Brain microvascular endothelial cell (primary cell): ENCODE measurements at regions not wholly inside any gene's neighbourhood (a gene's known extent, or its start where the extent isn't known, plus 50 kb on each side); places are given as distances from the start of the nearest gene placed in this dataset.

Source experiments
- DNase-seq: peaks from one replicate; pipeline ENCODE4 v3.0.0-alpha.2; 2020
- H3K27ac ChIP-seq: fragments of 250-450 bp; sonication (Bioruptor Pico); 2 replicates; pipeline ENCODE4 v1.5.1; 2020; ENCODE audit warnings: mild to moderate bottlenecking, moderate library complexity
- H3K27me3 ChIP-seq: fragments of 250-450 bp; sonication (Bioruptor Pico); replicated peaks from 2 replicates; pipeline ENCODE4 v1.5.1; 2020; ENCODE audit warnings: mild to moderate bottlenecking
- H3K36me3 ChIP-seq: fragments of 250-450 bp; sonication (Bioruptor Pico); replicated peaks from 2 replicates; pipeline ENCODE4 v1.5.1; 2020; ENCODE audit warnings: mild to moderate bottlenecking
- H3K4me3 ChIP-seq: 2 replicates; pipeline ENCODE4 v1.5.1; 2011; ENCODE audit warnings: low read depth, mild to moderate bottlenecking, control low read depth, low read length, moderate library complexity
- in situ Hi-C: cut with HindIII; loops from 2 replicates; pipeline ENCODE4 v1.10.0; 2017; ENCODE audit warnings: low sequenced_read_pairs, low pct_ligation_motif_present
- TF ChIP-seq, protein P1 (sequence below): IDR thresholded peaks from 2 replicates; pipeline ENCODE4 v1.5.1; 2011; ENCODE audit warnings: low read depth, mild to moderate bottlenecking, moderate library complexity, low read length, control low read depth, inconsistent platforms; ENCODE audit errors: missing control alignments

DNA sequence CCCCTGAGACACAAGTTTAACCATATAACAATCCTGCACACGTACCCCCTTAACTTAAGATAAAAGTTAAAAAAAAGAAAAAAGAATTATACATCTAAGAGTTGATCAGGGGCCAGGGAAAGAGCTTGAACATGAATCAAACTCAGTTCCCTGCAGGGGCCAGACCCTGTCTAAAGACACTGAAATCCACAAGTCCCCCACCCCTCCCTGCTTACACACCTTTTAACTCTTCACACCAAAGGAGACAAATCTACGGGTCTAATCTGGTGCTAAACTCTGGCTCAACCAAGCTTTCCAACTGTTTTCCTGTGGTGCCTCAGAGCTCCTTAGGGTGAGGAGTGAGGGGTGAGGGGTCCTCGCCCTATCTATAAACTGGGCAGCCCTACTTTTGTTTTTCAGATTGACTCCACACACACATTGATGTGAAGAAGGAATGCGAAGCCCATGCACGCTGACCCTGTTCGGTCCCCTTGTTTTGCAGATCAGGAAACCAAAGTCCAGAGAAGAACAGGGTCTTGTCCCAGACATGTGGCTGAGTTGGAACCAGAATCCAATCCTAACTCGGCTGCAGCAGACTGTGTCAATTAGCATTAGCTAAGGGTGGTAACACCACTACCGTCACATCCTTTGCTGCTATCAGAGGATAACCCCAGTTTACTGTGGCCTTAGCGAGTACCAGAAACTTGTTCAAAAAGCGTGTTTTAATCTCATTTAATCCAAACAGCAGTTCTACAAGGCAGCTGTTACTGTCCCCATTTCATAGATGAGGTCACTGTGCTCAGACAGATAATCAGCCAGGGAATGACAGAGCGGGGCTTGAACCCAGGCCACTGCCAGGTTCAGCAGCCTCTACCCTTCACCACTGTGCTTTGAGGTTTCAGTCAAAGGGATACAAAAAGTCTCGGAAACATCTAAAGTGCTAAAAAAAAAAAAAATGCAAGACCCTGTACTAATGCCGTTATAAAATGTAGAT, 145.2 kb upstream of the SYT13 start:
- Histone ChIP-seq H3K27me3 (peaks cover 12% of the 10 kb centered on the region), H3K27ac (no peak overlapping the region), H3K4me3 (no peak overlapping the region), H3K36me3 (no peaks in the 10 kb centered on the region)
- TF ChIP-seq, protein P1, sequence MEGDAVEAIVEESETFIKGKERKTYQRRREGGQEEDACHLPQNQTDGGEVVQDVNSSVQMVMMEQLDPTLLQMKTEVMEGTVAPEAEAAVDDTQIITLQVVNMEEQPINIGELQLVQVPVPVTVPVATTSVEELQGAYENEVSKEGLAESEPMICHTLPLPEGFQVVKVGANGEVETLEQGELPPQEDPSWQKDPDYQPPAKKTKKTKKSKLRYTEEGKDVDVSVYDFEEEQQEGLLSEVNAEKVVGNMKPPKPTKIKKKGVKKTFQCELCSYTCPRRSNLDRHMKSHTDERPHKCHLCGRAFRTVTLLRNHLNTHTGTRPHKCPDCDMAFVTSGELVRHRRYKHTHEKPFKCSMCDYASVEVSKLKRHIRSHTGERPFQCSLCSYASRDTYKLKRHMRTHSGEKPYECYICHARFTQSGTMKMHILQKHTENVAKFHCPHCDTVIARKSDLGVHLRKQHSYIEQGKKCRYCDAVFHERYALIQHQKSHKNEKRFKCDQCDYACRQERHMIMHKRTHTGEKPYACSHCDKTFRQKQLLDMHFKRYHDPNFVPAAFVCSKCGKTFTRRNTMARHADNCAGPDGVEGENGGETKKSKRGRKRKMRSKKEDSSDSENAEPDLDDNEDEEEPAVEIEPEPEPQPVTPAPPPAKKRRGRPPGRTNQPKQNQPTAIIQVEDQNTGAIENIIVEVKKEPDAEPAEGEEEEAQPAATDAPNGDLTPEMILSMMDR, result no peak
- in situ Hi-C loops, result no loop called here
- DNase-seq, result no peak

DNA sequence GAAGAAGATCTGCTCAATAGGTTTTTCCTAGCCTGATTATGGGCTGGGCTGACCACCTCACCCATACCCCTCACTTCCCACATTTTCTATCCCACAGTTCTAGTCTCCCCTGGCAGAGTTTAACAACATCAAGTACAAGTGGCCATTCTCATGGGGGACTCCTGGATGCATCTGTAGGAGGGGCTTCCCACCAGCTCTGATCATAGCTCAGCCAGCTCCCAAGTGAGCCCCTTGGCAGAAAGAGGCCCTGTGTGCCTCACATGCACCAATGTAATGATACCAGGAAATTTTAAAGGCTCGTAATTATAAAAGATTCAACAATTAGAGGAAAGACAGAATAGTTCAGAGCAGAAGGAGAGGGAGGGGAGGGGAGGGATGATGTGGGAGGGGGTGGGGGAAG, 144.2 kb upstream of the SYT13 start:
- peaks cover 9% of the 10 kb centered on the region for H3K27me3 ChIP-seq
- DNase-seq, result no peak
- no peak overlapping the region for H3K27ac ChIP-seq
- TF ChIP-seq, protein P1, result no peak
- in situ Hi-C loops, result no loop called here
- no peak overlapping the region for H3K4me3 ChIP-seq
- no peaks in the 10 kb centered on the region for H3K36me3 ChIP-seq

DNA sequence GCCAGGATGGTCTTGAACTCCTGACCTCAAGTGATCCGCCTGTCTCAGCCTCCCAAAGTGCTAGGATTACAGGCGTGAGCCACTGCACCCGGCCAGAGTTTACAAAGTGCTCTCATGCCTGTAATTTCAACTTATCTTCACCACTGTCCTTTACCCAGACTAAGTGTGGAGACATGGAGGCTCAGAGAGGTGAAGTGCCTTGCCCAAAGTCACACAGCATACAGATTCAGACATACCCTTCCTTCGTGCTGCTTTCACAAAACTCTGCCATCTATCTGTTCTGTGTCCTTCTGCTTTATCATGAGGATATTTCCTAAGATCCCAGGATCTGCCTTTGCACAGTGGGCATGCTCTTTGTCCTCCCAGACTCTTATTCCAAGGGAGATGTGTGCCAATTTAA, 143.6 kb upstream of the SYT13 start:
- in situ Hi-C loops, result no loop called here
- TF ChIP-seq, protein P1, result no peak
- DNase-seq, result no peak
- Histone ChIP-seq H3K27me3 (peaks cover 4% of the 10 kb centered on the region), H3K4me3 (no peak overlapping the region), H3K27ac (no peak overlapping the region), H3K36me3 (no peaks in the 10 kb centered on the region)

GRCh38 chr11:45428541-45429230, 142.5 kb upstream of the SYT13 start:
- TF ChIP-seq, protein P1, result no peak

GRCh38 chr11:45428116-45428515, 142.0 kb upstream of the SYT13 start:
- TF ChIP-seq, protein P1, result no peak
- H3K36me3 ChIP-seq, result no peaks in the 10 kb centered on the region
- in situ Hi-C loops, result no loop called here

More at GRCh38 chr11:45428541-45429230, 142.5 kb upstream of the SYT13 start:
- no peak for DNase-seq
- no peaks in the 10 kb centered on the region for H3K36me3 ChIP-seq
- no peak overlapping the region for H3K27ac ChIP-seq
- peaks cover 4% of the 10 kb centered on the region for H3K27me3 ChIP-seq
- H3K4me3 ChIP-seq, result no peak overlapping the region
- in situ Hi-C loops, result no loop called here

More at GRCh38 chr11:45428116-45428515, 142.0 kb upstream of the SYT13 start:
- no peak overlapping the region for H3K27ac ChIP-seq
- H3K4me3 ChIP-seq, result no peak overlapping the region
- H3K27me3 ChIP-seq, result peaks cover 4% of the 10 kb centered on the region
- no peak for DNase-seq
